Activated T-helper 2 cell treated with anti-CD3 and anti-CD28 coated beads, Interferon-gamma antibody, Interleukin-2, Interleukin-4, amounts not matched to agents 10 μg/mL and 5 μg/mL and 100 μg/mL, durations not matched to agents 14 hours and 24 hours and 36 hours (primary cell): ENCODE measurements at regions not wholly inside any gene's neighbourhood (a gene's known extent, or its start where the extent isn't known, plus 50 kb on each side); places are given as distances from the start of the nearest gene placed in this dataset.
"Not testable (repeated sequence)": the region's sequence is repeated elsewhere in the genome, so short reads cannot be mapped to it uniquely, and the experiment has no call there.

Experiments
- DNase-seq: peaks from one replicate; pipeline ENCODE4 v3.0.0; 2021; ENCODE audit warnings: low spot score
- H3K27ac Mint-ChIP-seq: one replicate; pipeline ENCODE4 v1.8.0; 2021; ENCODE audit warnings: mixed read lengths
- H3K27me3 Mint-ChIP-seq: one replicate; pipeline ENCODE4 v1.8.0; 2021; ENCODE audit warnings: low read depth, mixed read lengths
- H3K36me3 Mint-ChIP-seq: one replicate; pipeline ENCODE4 v1.8.0; 2021; ENCODE audit warnings: low read depth, mixed read lengths
- H3K4me1 Mint-ChIP-seq: one replicate; pipeline ENCODE4 v1.8.0; 2021; ENCODE audit warnings: low read depth, mixed read lengths
- H3K4me3 Mint-ChIP-seq: one replicate; pipeline ENCODE4 v1.8.0; 2021; ENCODE audit warnings: low read depth, mild to moderate bottlenecking, moderate library complexity, mixed read lengths
- H3K9me3 Mint-ChIP-seq: one replicate; pipeline ENCODE4 v1.8.0; 2021; ENCODE audit warnings: mixed read lengths
- intact Hi-C: fragments of 100-400 bp; cut with micrococcal nuclease; formaldehyde crosslinking; loops from one replicate; pipeline ENCODE4 v1.15.1; 2023

DNA sequence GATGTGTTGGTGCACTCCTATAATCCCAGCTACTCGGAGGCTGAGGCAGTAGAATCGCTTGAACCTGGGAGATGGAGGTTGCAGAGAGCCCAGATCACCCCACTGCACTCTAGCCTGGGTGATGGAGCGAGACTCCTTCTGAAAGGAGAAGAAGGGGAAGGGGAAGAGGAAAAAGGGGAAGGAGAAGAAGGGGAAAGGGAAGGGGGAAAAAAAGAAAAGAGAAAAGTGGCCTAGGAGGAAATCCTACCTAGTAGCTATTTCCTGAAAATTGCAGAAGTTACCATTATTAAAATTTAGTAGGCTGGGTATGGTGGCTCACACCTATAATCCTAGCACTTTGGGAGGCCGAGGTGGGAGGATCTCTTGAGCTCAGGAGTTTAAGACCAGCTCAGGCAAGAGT, 67.4 kb downstream of the ARRDC3 start:
- no peak for DNase-seq
- Mint-ChIP-seq H3K36me3 (peaks cover 3% of the 10 kb centered on the region), H3K4me3 (no peak overlapping the region), H3K9me3 (no peaks in the 10 kb centered on the region), H3K27me3 (no peaks in the 10 kb centered on the region), H3K27ac (no peak overlapping the region), H3K4me1 (peaks cover 44% of the 10 kb centered on the region)
- intact Hi-C loops = loop anchor here (2.0 kb wide), 1 partner anchor 153 kb away; no protein-coding TSS in a partner anchor

DNA sequence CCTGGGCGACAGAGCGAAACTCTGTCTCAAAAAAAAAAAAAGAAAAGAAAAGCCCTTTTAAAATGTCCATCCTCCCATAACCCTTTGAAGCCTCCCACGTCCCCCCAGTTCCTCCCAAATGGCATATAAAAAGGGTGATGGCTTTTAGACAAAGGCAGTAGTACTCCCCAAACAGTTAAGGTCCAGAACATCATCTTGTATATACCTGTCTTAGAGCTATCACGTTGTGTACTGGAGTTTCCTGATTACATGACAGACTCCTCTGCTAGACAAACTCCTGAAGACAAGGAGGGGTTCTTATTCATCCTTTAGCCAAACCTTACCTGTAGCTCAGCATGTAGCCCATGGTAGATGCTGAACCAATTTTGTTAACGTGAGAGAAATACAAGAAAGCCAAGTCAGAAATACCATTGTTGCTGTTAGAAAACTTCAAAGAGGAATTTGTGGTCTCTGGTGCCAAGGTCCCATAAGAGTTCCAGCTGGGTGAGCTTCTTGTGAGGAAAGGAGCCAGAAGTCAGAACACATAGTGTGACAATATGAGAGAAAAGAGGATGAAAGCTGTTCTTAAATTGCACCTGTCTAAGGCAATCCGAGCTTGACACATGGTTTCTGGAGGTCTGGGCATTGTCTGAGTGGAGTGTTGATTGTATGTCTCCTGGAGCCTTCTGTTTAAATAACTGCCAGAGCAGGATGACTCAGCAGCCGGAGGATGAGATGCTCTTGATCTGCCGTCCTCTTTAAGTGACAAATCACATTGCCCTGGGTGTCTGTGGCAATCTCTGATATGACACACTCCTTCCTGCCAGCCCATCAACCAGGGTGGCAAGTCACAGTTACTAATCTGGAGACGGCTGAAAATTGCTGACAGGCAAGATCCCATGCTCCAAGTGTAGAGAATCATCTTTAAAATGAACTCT, 69.1 kb downstream of the ARRDC3 start:
- peak; percentile 74 for DNase-seq
- H3K4me1 Mint-ChIP-seq = peaks cover 43% of the 10 kb centered on the region
- H3K27ac Mint-ChIP-seq = peak overlapping the region; percentile 85
- no peaks in the 10 kb centered on the region for H3K9me3 Mint-ChIP-seq
- H3K36me3 Mint-ChIP-seq = peaks cover 3% of the 10 kb centered on the region
- peak overlapping the region; percentile 56 for H3K4me3 Mint-ChIP-seq
- intact Hi-C loops = loop anchor here (1.0 to 5.0 kb wide), 8 partner anchors 15 to 372 kb away; no protein-coding TSS in a partner anchor
- no peaks in the 10 kb centered on the region for H3K27me3 Mint-ChIP-seq

DNA sequence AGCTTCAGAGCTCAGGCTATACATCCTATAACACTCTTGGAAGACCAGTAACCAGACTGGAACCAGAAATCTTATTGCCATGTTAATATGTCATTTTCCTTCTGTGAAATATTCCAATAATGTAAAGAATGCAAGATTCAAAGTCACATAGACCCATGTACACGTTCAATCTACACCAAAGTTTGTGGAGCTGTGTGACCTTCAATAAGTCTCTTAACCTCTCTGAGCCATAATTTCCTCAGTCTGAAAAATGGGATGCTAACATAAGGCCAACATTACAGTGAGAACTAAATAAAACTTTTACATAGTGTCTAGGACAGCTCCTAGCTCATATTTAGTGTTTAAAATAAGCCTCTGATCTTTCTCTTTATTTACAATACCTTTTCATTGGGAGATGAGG, 70.4 kb downstream of the ARRDC3 start:
- intact Hi-C loops = loop anchor here (5.0 kb wide), 2 partner anchors 85 to 370 kb away; no protein-coding TSS in a partner anchor

DNA sequence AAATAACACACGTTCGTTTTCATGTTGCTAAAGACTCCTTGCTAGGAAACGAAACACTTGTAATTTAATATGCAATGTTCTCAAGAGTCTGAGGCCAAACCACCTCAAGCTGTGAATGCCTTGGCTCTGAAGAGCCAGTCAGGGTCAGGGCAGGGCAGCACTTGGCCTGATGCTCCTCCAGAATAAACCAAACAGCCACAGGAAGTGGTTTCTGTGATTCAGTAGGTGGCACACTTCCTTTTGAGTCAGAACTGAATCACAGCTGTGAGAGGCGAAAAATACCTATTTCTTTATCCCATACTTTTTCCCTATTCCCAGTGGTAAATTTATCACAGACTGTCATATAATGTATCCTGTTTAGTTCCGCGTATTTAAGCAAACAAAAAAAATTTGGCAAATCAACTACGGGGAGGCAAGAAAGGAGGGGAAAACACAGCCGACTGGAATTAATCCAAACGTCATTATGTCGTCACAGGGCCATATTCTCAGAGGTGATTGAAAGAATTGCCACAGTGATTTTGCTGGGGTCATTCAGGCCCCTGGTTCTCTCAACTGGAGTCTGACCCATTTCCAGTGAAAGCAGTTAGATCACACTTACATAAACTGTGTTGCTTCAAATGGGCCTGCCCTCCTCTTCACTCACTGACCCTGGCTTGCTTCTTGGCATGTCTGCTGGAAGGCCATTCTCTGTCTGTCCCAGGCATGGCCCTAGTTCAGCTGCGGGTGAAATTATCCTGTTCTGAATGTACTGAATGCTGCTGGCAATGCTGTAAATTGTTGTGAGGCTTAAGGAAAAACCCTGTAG, 71.2 kb downstream of the ARRDC3 start:
- peak; percentile 59 for DNase-seq
- Mint-ChIP-seq H3K4me3 (no peak overlapping the region), H3K9me3 (no peaks in the 10 kb centered on the region), H3K27ac (peak overlapping the region; percentile 69), H3K36me3 (peaks cover 3% of the 10 kb centered on the region), H3K27me3 (no peaks in the 10 kb centered on the region), H3K4me1 (peaks cover 44% of the 10 kb centered on the region)
- intact Hi-C loops = loop anchor here (2.0 to 5.0 kb wide), 3 partner anchors 19 to 370 kb away; no protein-coding TSS in a partner anchor

More for the DNA sequence above, 70.4 kb downstream of the ARRDC3 start:
- peak overlapping the region; percentile 52 for H3K27ac Mint-ChIP-seq
- H3K36me3 Mint-ChIP-seq = peaks cover 3% of the 10 kb centered on the region
- no peaks in the 10 kb centered on the region for H3K27me3 Mint-ChIP-seq
- no peak overlapping the region for H3K4me3 Mint-ChIP-seq
- DNase-seq = no peak
- H3K4me1 Mint-ChIP-seq = peaks cover 44% of the 10 kb centered on the region
- no peaks in the 10 kb centered on the region for H3K9me3 Mint-ChIP-seq

DNA sequence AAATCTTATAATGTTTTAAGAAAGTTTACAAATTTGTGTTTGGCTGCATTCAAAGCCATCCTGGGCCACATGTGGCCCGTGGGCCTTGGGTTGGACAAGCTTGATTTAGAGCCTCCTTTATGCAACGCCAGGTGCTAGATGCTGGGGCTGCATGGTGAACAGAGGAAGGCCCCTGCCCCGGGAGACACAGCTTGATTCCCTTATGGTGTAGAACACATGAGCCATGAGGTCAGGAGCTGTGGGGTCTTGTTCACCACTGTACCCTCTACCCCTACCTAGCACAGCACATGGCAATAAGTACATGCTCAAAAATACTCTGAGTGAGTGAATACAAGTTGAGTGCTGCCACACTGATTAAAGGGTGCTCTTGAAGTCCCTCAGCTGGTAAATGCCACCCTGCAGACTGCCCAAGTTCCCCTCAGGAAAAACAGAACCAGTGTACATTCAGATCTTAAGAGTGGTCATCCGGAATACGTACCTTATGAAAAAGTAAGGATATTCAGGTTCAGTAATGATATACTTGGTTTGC, 71.9 kb downstream of the ARRDC3 start:
- DNase-seq = no peak
- peaks cover 3% of the 10 kb centered on the region for H3K36me3 Mint-ChIP-seq
- peak overlapping the region; percentile 69 for H3K27ac Mint-ChIP-seq
- H3K4me1 Mint-ChIP-seq = peaks cover 44% of the 10 kb centered on the region
- H3K4me3 Mint-ChIP-seq = no peak overlapping the region
- no peaks in the 10 kb centered on the region for H3K27me3 Mint-ChIP-seq
- intact Hi-C loops = loop anchor here (2.0 to 5.0 kb wide), 3 partner anchors 18 to 369 kb away; no protein-coding TSS in a partner anchor
- H3K9me3 Mint-ChIP-seq = no peaks in the 10 kb centered on the region

DNA sequence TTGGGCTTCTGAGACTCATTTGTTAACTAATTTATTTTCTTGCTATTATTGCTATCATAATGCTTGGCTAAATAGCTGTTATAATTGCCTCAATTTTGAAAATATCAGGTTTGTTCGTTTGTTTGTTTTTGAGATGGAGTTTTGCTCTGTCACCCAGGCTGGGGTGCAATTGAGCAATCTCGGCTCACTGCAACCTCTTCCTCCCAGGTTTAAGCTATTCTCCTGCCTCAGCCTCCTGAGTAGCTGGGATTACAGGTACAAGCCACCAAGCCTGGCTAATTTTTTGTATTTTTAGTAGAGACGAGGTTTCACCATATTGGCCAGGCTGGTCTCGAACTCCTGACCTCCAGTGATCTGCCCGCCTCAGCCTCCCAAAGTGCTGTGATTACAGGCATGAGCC, 75.0 kb downstream of the ARRDC3 start:
- H3K9me3 Mint-ChIP-seq, intact Hi-C loops, H3K27ac Mint-ChIP-seq, H3K36me3 Mint-ChIP-seq, H3K4me3 Mint-ChIP-seq, H3K27me3 Mint-ChIP-seq, DNase-seq: not testable (repeated sequence)
- peaks cover 26% of the 10 kb centered on the region for H3K4me1 Mint-ChIP-seq

DNA sequence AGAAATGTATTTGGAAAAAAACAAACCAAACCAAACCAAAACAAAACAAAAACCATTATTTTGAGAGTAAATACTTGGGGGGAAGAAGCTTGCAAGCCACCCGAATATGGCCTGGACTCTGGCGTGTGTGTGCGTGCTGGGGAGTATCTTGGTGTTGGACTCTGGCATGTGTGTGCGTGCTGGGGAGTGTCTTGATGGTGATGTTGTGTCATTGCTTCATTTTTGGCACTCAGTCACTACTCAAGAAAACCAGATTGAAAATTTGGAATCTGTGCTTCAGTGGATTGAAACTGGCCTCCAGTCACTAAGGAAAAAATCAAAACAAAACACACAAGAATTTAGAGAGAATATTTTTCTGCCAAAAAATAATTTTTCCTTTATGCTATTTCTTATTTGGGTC, 76.1 kb downstream of the ARRDC3 start:
- peaks cover 3% of the 10 kb centered on the region for H3K36me3 Mint-ChIP-seq
- H3K4me3 Mint-ChIP-seq = no peak overlapping the region
- intact Hi-C loops = no loop called here
- H3K27me3 Mint-ChIP-seq = no peaks in the 10 kb centered on the region
- DNase-seq = no peak
- H3K4me1 Mint-ChIP-seq = peaks cover 15% of the 10 kb centered on the region
- no peak overlapping the region for H3K27ac Mint-ChIP-seq
- no peaks in the 10 kb centered on the region for H3K9me3 Mint-ChIP-seq

DNA sequence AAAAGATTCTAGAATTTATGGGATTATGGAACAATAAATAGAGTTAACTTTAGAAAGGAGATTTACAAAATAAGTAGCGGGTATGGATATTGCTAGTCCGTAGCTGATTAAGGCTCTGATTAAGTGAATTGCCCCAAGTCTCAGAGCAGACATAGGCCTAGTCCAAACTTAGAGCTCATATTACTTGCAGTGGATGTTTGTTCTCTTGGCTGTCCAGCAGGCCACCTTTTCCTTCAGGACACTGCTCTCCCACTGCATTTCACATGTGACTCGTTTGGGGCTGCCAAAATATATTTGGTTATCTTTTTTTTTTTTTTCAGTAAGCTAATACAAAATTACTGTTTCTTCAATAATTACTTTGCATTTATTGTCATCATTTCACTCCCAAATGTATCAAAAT, 76.6 kb downstream of the ARRDC3 start:
- H3K27me3 Mint-ChIP-seq = no peaks in the 10 kb centered on the region
- no peak overlapping the region for H3K27ac Mint-ChIP-seq
- DNase-seq = no peak
- peaks cover 3% of the 10 kb centered on the region for H3K36me3 Mint-ChIP-seq
- no peaks in the 10 kb centered on the region for H3K9me3 Mint-ChIP-seq
- H3K4me3 Mint-ChIP-seq = no peak overlapping the region
- peaks cover 9% of the 10 kb centered on the region for H3K4me1 Mint-ChIP-seq
- intact Hi-C loops = no loop called here

DNA sequence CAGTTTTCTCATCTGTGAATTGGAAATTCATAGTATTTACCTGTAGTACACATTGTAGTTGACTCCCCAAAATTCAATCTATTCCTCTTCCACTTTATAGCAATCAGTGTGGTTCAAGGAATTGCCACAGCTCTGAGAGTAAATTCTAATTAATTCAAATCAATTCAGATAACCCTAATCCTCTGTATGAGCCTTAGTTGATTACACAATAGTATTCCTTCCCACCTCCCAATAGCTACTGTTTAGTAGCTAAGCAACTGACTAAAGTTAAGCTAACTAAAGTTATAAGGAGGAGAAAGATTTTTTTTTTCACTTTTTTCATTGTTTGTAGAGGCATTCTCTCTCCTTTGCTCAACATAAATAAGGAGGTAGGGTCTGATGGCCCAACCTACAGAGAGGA, 77.5 kb downstream of the ARRDC3 start:
- peaks cover 2% of the 10 kb centered on the region for H3K4me1 Mint-ChIP-seq
- intact Hi-C loops = no loop called here
- no peaks in the 10 kb centered on the region for H3K36me3 Mint-ChIP-seq
- no peak overlapping the region for H3K27ac Mint-ChIP-seq
- DNase-seq = no peak
- no peak overlapping the region for H3K4me3 Mint-ChIP-seq
- H3K9me3 Mint-ChIP-seq = no peaks in the 10 kb centered on the region
- no peaks in the 10 kb centered on the region for H3K27me3 Mint-ChIP-seq

DNA sequence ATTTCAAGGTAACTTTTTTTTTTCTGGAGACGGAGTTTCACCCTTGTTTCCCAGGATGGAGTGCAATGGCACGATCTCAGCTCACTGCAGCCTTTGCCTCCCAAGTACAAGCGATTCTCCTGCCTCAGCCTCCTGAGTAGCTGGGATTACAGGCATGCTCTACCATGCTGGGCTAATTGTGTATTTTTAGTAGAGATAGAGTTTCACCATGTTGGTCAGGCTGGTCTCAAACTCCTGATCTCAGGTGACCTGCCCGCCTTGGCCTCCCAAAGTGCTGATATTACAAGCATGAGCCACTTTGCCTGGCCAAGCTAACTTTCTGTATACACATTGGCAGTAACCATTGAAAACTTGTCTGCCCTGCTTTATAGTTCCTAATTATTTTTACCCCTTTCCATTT, 79.1 kb downstream of the ARRDC3 start:
- H3K27ac Mint-ChIP-seq, H3K9me3 Mint-ChIP-seq, H3K4me3 Mint-ChIP-seq, H3K27me3 Mint-ChIP-seq, H3K36me3 Mint-ChIP-seq, H3K4me1 Mint-ChIP-seq, intact Hi-C loops, DNase-seq: not testable (repeated sequence)

DNA sequence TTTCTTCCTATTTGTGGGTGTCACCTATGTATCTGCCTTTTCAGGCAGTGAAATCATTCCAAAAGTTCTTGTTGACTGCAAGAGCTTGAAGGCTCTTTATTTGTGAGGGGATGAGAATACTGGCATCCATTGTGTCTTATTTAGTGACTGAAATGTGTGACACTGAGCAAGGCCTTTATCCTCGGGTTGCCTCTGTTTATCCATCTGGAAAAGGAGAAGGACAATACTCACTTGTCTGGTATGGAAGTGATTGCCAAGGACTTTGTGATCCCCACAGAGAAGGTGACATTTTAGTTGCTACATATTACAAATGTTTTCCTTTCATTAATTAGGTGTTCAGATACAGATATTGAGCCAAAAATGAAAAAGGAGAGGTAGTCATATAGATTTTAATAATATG, 80.2 kb downstream of the ARRDC3 start:
- Mint-ChIP-seq H3K4me3 (no peak overlapping the region), H3K4me1 (no peaks in the 10 kb centered on the region)

DNA sequence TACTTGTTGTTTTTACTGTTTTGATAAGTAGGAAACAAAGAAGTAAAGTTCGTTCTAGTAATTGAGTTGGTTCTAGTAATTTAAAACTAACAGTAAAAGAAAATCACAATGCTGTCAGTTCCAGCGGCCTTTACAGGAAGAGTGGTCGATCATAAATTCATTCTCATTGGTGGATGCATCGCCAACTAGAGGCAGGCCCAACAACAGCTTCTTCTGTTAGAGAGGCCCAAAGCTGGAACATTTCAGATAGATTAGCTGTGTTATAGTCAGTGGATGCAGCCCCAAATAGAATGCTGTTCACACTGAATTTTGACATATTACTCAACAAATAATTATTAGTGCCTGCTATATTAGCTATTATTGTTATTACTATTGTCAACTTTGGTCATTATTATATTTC, 80.8 kb downstream of the ARRDC3 start:
- Mint-ChIP-seq H3K36me3 (no peaks in the 10 kb centered on the region), H3K4me1 (no peaks in the 10 kb centered on the region), H3K27ac (no peak overlapping the region), H3K9me3 (no peaks in the 10 kb centered on the region), H3K27me3 (no peaks in the 10 kb centered on the region), H3K4me3 (no peak overlapping the region)
- intact Hi-C loops = no loop called here
- DNase-seq = no peak

More for the DNA sequence above, 80.2 kb downstream of the ARRDC3 start:
- no peak for DNase-seq
- Mint-ChIP-seq H3K27me3 (no peaks in the 10 kb centered on the region), H3K36me3 (no peaks in the 10 kb centered on the region), H3K9me3 (no peaks in the 10 kb centered on the region), H3K27ac (no peak overlapping the region)
- intact Hi-C loops = no loop called here
